ENCODE measurements at regions not wholly inside any gene's neighbourhood (a gene's known extent, or its start where the extent isn't known, plus 50 kb on each side); places are given as distances from the start of the nearest gene placed in this dataset.
"Not testable (repeated sequence)": the region's sequence is repeated elsewhere in the genome, so short reads cannot be mapped to it uniquely, and the experiment has no call there.

DNA sequence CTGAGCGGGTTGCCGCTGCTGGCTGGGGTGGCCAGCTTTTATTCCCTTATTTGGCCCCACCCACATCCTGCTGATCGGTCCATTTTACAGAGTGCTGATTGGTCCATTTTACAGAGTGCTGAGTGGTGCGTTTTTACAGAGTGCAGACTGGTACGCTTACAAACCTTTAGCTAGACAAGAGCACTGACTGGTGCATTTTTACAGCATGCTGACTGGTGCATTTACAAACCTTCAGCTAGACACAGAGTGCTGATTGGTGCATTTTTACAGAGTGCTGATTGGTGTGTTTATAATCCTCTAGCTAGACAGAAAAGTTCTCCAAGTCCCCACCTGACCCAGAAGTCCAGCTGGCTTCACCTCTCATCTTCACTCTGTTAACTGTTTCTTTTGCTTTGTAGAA, 1217.6 kb upstream of the TMEFF2 start:
- TF ChIP-seq CTCF (conservative IDR thresholded peaks at IDR 0.05; ENCODE audit: low read length); EZH2phosphoT487 (IDR thresholded peaks at IDR 0.05; ENCODE audit: borderline replicate concordance, low read depth, low read length): not testable (repeated sequence)
